ENCODE measurements at regions not wholly inside any gene's neighbourhood (a gene's known extent, or its start where the extent isn't known, plus 50 kb on each side); places are given as distances from the start of the nearest gene placed in this dataset.
"Not testable (repeated sequence)": the region's sequence is repeated elsewhere in the genome, so short reads cannot be mapped to it uniquely, and the experiment has no call there.

- Histone ChIP-seq H3K79me2 (ENCODE audit: control insufficient read depth, insufficient read depth, low read length, unreplicated experiment) (no peaks in the 10 kb centered on the region), H3K27me3 (ENCODE audit: insufficient read depth, low read length) (peaks cover 69% of the 10 kb centered on the region), H3K27ac (ENCODE audit: low read depth, low read length) (no peak overlapping the region), H3K36me3 (ENCODE audit: insufficient read depth, low read length) (no peaks in the 10 kb centered on the region), H3K4me3 (ENCODE audit: low read depth, low read length) (no peak overlapping the region), H2AFZ (ENCODE audit: low read length, unreplicated experiment) (no peak overlapping the region), H3K4me1 (ENCODE audit: control insufficient read depth, insufficient read depth, low read length, unreplicated experiment) (no peaks in the 10 kb centered on the region)
Measured at GRCh38 chr10:71006506-71006905, 118.1 kb upstream of the PCBD1 start.

- no peak overlapping the region for H3K27ac ChIP-seq (ENCODE audit: low read depth, low read length)
- no peaks in the 10 kb centered on the region for H3K79me2 ChIP-seq (ENCODE audit: control insufficient read depth, insufficient read depth, low read length, unreplicated experiment)
- H3K4me3 ChIP-seq (ENCODE audit: low read depth, low read length): no peak overlapping the region
- no peak overlapping the region for H2AFZ ChIP-seq (ENCODE audit: low read length, unreplicated experiment)
- H3K4me1 ChIP-seq (ENCODE audit: control insufficient read depth, insufficient read depth, low read length, unreplicated experiment): no peaks in the 10 kb centered on the region
- H3K36me3 ChIP-seq (ENCODE audit: insufficient read depth, low read length): no peaks in the 10 kb centered on the region
- peaks cover 59% of the 10 kb centered on the region for H3K27me3 ChIP-seq (ENCODE audit: insufficient read depth, low read length)
Measured at GRCh38 chr10:71007516-71007915, 119.2 kb upstream of the PCBD1 start.

- no peak overlapping the region for H3K4me3 ChIP-seq (ENCODE audit: low read depth, low read length)
- no peaks in the 10 kb centered on the region for H3K79me2 ChIP-seq (ENCODE audit: control insufficient read depth, insufficient read depth, low read length, unreplicated experiment)
- H2AFZ ChIP-seq (ENCODE audit: low read length, unreplicated experiment): no peak overlapping the region
- peaks cover 58% of the 10 kb centered on the region for H3K27me3 ChIP-seq (ENCODE audit: insufficient read depth, low read length)
- no peak overlapping the region for H3K27ac ChIP-seq (ENCODE audit: low read depth, low read length)
- no peaks in the 10 kb centered on the region for H3K36me3 ChIP-seq (ENCODE audit: insufficient read depth, low read length)
- H3K4me1 ChIP-seq (ENCODE audit: control insufficient read depth, insufficient read depth, low read length, unreplicated experiment): no peaks in the 10 kb centered on the region
Measured at GRCh38 chr10:71008150-71008549, 119.8 kb upstream of the PCBD1 start.

DNA sequence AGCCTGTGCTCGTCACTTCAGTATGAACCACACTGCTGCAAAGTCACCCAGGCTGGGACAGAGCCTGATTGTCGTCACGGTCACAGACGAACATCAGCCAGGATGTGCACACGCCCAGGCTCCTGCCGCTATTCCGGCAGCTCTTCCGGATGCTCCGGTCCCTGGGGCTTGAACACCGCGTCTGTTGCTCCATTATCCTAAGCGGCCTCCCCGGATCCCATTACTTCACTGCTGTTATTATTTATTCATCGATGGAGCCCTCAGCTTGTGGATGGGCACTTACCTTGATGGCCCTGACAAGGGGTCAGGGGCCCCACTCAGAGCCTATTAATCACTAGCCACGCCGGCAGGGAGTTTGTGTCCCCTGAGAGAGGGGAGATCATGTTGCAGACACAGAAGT, 120.8 kb upstream of the PCBD1 start:
- Histone ChIP-seq H3K27me3 (ENCODE audit: insufficient read depth, low read length) (peaks cover 55% of the 10 kb centered on the region), H3K4me3 (ENCODE audit: low read depth, low read length) (no peak overlapping the region), H3K36me3 (ENCODE audit: insufficient read depth, low read length) (no peaks in the 10 kb centered on the region), H3K4me1 (ENCODE audit: control insufficient read depth, insufficient read depth, low read length, unreplicated experiment) (no peaks in the 10 kb centered on the region), H3K27ac (ENCODE audit: low read depth, low read length) (no peak overlapping the region), H3K79me2 (ENCODE audit: control insufficient read depth, insufficient read depth, low read length, unreplicated experiment) (no peaks in the 10 kb centered on the region), H2AFZ (ENCODE audit: low read length, unreplicated experiment) (no peak overlapping the region)

- no peaks in the 10 kb centered on the region for H3K79me2 ChIP-seq (ENCODE audit: control insufficient read depth, insufficient read depth, low read length, unreplicated experiment)
- no peak overlapping the region for H3K27ac ChIP-seq (ENCODE audit: low read depth, low read length)
- no peaks in the 10 kb centered on the region for H3K4me1 ChIP-seq (ENCODE audit: control insufficient read depth, insufficient read depth, low read length, unreplicated experiment)
- peaks cover 55% of the 10 kb centered on the region for H3K27me3 ChIP-seq (ENCODE audit: insufficient read depth, low read length)
- H3K4me3 ChIP-seq (ENCODE audit: low read depth, low read length): no peak overlapping the region
- H2AFZ ChIP-seq (ENCODE audit: low read length, unreplicated experiment): no peak overlapping the region
- H3K36me3 ChIP-seq (ENCODE audit: insufficient read depth, low read length): no peaks in the 10 kb centered on the region
Measured at GRCh38 chr10:71010730-71011129, 122.4 kb upstream of the PCBD1 start.

GRCh38 chr10:71011141-71011540, 122.8 kb upstream of the PCBD1 start:
- no peak overlapping the region for H3K27ac ChIP-seq (ENCODE audit: low read depth, low read length)
- H3K4me1 ChIP-seq (ENCODE audit: control insufficient read depth, insufficient read depth, low read length, unreplicated experiment): no peaks in the 10 kb centered on the region
- H2AFZ ChIP-seq (ENCODE audit: low read length, unreplicated experiment): no peak overlapping the region
- H3K79me2 ChIP-seq (ENCODE audit: control insufficient read depth, insufficient read depth, low read length, unreplicated experiment): no peaks in the 10 kb centered on the region
- H3K4me3 ChIP-seq (ENCODE audit: low read depth, low read length): no peak overlapping the region
- H3K36me3 ChIP-seq (ENCODE audit: insufficient read depth, low read length): no peaks in the 10 kb centered on the region
- peaks cover 52% of the 10 kb centered on the region for H3K27me3 ChIP-seq (ENCODE audit: insufficient read depth, low read length)

GRCh38 chr10:71014021-71014805, 125.8 kb upstream of the PCBD1 start:
- Histone ChIP-seq H3K27ac (ENCODE audit: low read depth, low read length) (no peak overlapping the region), H2AFZ (ENCODE audit: low read length, unreplicated experiment) (no peak overlapping the region), H3K79me2 (ENCODE audit: control insufficient read depth, insufficient read depth, low read length, unreplicated experiment) (no peaks in the 10 kb centered on the region), H3K4me1 (ENCODE audit: control insufficient read depth, insufficient read depth, low read length, unreplicated experiment) (no peaks in the 10 kb centered on the region), H3K27me3 (ENCODE audit: insufficient read depth, low read length) (peaks cover 37% of the 10 kb centered on the region), H3K36me3 (ENCODE audit: insufficient read depth, low read length) (no peaks in the 10 kb centered on the region), H3K4me3 (ENCODE audit: low read depth, low read length) (no peak overlapping the region)

- Histone ChIP-seq H2AFZ (ENCODE audit: low read length, unreplicated experiment) (no peak overlapping the region), H3K27ac (ENCODE audit: low read depth, low read length) (no peak overlapping the region), H3K79me2 (ENCODE audit: control insufficient read depth, insufficient read depth, low read length, unreplicated experiment) (no peaks in the 10 kb centered on the region), H3K4me1 (ENCODE audit: control insufficient read depth, insufficient read depth, low read length, unreplicated experiment) (no peaks in the 10 kb centered on the region), H3K27me3 (ENCODE audit: insufficient read depth, low read length) (peaks cover 30% of the 10 kb centered on the region), H3K4me3 (ENCODE audit: low read depth, low read length) (no peak overlapping the region), H3K36me3 (ENCODE audit: insufficient read depth, low read length) (no peaks in the 10 kb centered on the region)
Measured at GRCh38 chr10:71015674-71016073, 127.3 kb upstream of the PCBD1 start.

DNA sequence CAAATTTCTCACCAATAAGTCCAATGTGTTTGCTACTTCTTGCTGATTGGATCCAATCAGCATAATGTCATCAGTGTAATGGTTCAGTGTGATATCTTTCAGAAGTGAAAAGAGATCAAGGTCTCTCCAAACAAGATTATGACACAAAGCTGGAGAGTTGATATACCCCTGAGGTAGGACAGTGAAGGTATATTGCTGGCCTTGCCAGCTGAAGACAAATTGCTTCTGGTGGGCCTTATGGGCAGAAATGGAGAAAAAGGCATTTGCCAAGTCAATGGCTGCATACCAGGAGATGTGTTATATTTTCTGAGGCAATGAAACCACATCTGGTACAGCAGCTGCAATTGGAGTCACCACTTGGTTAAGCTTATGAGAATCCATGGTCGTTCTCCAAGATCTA, 131.7 kb upstream of the PCBD1 start:
- H3K4me1 ChIP-seq (ENCODE audit: control insufficient read depth, insufficient read depth, low read length, unreplicated experiment); H3K27ac ChIP-seq (ENCODE audit: low read depth, low read length); H3K4me3 ChIP-seq (ENCODE audit: low read depth, low read length); H2AFZ ChIP-seq (ENCODE audit: low read length, unreplicated experiment); H3K79me2 ChIP-seq (ENCODE audit: control insufficient read depth, insufficient read depth, low read length, unreplicated experiment); H3K36me3 ChIP-seq (ENCODE audit: insufficient read depth, low read length): not testable (repeated sequence)
- peaks cover 23% of the 10 kb centered on the region for H3K27me3 ChIP-seq (ENCODE audit: insufficient read depth, low read length)

DNA sequence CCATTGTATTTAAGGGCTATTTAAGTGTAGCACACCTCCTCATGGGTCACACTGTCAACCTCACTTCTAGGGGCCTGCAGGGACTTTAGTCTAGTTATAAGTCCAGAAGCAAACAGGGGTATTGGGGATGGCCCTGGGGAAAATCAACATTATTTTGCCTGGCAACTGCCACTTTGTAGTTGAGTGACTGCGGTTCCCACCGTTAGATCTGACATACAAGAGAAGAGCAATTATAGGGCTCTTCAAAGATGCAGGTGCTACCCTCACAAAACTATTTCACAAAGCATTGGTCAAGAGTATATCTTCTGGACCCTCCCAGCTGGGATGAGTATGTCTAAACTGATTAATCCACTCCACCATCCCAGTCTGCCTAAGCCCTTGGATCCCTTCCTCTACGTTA, 133.0 kb upstream of the PCBD1 start:
- no peaks in the 10 kb centered on the region for H3K4me1 ChIP-seq (ENCODE audit: control insufficient read depth, insufficient read depth, low read length, unreplicated experiment)
- H3K4me3 ChIP-seq (ENCODE audit: low read depth, low read length): no peak overlapping the region
- H3K27me3 ChIP-seq (ENCODE audit: insufficient read depth, low read length): peaks cover 24% of the 10 kb centered on the region
- H2AFZ ChIP-seq (ENCODE audit: low read length, unreplicated experiment): no peak overlapping the region
- no peaks in the 10 kb centered on the region for H3K36me3 ChIP-seq (ENCODE audit: insufficient read depth, low read length)
- no peak overlapping the region for H3K27ac ChIP-seq (ENCODE audit: low read depth, low read length)
- no peaks in the 10 kb centered on the region for H3K79me2 ChIP-seq (ENCODE audit: control insufficient read depth, insufficient read depth, low read length, unreplicated experiment)

DNA sequence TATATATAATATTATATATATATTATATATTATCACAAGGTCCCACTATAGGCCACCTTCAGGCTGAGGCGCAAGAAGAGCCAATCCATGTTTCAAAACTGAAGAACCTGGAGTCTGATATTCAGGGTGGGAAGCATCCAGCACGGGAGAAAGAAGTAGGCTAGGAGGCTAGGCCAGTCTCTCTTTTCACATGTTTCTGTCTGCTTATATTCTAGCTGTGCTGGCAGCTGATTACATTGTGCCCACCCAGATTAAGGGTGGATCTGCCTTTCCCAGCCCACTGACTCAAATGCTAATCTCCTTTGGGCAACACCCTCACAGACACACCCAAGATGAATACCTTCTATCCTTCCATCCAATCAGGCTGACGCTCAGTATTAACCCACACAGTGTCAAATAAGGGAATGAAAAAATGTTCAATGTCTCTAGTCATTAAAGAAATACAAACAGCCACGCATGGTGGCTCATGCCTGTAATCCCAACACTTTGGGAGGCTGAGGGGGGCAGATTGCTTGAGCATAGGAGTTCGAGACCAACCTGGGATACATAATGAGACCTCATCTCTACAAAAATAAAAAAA, 135.4 kb upstream of the PCBD1 start:
- H3K4me3 ChIP-seq (ENCODE audit: low read depth, low read length): no peak overlapping the region
- H3K4me1 ChIP-seq (ENCODE audit: control insufficient read depth, insufficient read depth, low read length, unreplicated experiment): no peaks in the 10 kb centered on the region
- no peaks in the 10 kb centered on the region for H3K79me2 ChIP-seq (ENCODE audit: control insufficient read depth, insufficient read depth, low read length, unreplicated experiment)
- H3K27me3 ChIP-seq (ENCODE audit: insufficient read depth, low read length): peaks cover 29% of the 10 kb centered on the region
- H3K36me3 ChIP-seq (ENCODE audit: insufficient read depth, low read length): no peaks in the 10 kb centered on the region
- no peak overlapping the region for H3K27ac ChIP-seq (ENCODE audit: low read depth, low read length)
- H2AFZ ChIP-seq (ENCODE audit: low read length, unreplicated experiment): no peak overlapping the region

All from ACC112 (cell line).